ENCODE measurements at regions not wholly inside any gene's neighbourhood (a gene's known extent, or its start where the extent isn't known, plus 50 kb on each side); places are given as distances from the start of the nearest gene placed in this dataset.
A peak's percentile ranks its signal among the peaks of the same experiment; 100 is the strongest.

DNA sequence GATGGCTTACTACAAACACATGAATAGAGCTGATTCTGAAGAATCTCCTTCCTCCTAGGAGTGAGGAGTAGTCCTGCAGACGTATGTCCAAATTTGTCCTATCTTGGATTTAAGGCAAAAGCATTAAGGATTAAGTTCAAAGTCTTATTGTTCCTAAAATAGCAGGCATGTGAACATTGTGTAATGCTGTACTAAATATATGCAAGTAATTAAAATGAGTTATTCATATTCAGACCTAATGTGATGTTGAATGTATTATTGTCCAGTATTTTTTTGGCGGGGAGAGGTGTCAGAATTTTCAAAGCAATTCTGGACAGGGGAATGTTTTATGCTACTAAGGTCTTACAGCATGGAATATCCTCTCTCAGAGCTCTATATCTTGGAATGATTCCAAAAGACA lies 60.7 kb upstream of the STK38L start:
- ChIA-PET CTCF (no interaction called here), POLR2A (no interaction called here)
- ATAC-seq, result no peak
- Mint-ChIP-seq H3K27me3 (ENCODE audit: low read depth) (no peaks in the 10 kb centered on the region), H3K4me1 (ENCODE audit: low read depth) (peaks cover 38% of the 10 kb centered on the region), H3K4me3 (no peak overlapping the region), H3K36me3 (ENCODE audit: low read depth) (no peaks in the 10 kb centered on the region), H3K9me3 (ENCODE audit: insufficient read depth) (no peaks in the 10 kb centered on the region), H3K27ac (no peak overlapping the region)
- DNase-seq, result no peak

DNA sequence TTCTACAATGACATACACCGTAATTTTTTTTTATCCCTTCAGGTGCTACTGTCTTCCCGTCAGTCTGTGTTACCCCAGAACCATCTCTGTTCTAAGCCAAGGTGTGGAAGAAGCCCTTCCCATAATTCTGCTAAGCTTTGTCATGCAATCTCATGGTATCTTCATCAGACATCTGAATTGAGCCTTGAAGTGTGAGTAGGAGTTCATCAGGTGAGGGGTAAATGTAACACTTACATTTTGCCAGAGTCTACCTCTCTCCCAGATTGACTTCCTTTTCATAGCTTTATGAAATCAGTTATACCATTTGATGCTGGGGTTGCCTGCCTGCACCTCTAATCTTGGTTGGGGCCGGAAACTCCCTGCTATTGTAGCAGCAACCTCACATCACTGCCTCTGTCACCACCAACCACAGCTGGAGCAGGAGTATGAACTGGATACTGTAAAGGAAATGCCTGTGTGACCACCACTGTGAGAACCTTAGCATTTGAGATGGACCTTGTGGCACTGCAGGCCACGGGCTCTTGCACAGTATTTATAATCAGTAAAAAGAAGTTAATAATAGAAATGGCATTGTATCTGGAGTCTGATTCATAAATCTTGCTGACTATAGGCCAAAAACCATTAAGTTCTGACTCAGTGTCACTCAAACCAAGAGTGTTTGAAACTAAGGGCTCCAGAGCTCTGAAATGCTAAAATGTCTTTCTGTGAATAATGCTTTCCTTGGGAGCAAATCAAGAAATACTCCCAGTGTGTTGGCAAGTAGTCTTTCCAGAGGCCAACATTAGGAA lies 58.7 kb upstream of the STK38L start:
- CTCF ChIA-PET, result interaction anchor here (0.7 to 1.1 kb wide), 2 partner anchors 71 to 121 kb away, joined by 3 read pairs; no protein-coding TSS in a partner anchor
- Mint-ChIP-seq H3K27me3 (ENCODE audit: low read depth) (no peaks in the 10 kb centered on the region), H3K27ac (peak overlapping the region; percentile 47), H3K4me1 (ENCODE audit: low read depth) (peaks cover 21% of the 10 kb centered on the region), H3K36me3 (ENCODE audit: low read depth) (no peaks in the 10 kb centered on the region), H3K9me3 (ENCODE audit: insufficient read depth) (no peaks in the 10 kb centered on the region), H3K4me3 (no peak overlapping the region)
- POLR2A ChIA-PET, result interaction anchor here (1.4 kb wide), 1 partner anchor 59 kb away, joined by 4 read pairs; the partner anchor contains the start of gene STK38L
- ATAC-seq, result peak; percentile 90
- peak; percentile 74 for DNase-seq

DNA sequence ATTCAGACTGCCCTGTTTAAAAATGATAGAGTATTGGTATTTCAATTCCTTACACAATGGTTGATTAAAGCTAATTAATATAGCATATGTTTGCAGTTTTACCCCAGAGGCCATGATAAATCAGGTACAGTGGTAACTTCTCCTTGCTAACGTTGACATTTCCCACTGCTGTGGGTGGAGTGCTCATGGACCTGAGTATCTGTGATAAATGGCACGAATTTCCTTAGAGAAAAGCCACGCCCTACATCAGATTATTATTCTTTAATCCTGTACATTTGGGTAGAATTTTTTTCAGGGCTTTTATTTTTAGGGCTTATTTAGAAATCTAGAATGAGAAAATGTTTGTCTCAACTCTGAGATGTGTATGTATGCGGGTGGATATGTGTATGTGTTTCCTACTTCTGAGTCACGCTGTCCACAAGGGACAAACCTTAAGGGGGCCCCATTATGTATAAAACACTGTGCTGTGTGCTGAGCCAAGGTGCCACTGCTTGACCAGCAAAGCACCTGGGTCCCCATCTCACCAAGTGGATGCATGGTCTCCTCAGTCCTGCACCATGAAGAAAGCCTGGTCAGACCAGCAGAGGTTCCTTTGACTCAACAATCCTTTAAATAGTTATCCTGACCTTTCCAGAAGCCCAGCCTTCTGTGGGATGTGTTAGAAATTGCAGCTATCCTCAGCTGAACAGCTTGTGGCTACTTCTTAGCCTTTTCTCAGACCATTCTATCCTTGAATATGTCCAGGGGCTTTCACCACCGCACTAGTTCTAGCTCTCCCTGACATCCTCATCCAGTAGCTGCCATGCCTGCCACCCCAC lies 57.9 kb upstream of the STK38L start:
- Mint-ChIP-seq H3K27me3 (ENCODE audit: low read depth) (peaks cover 2% of the 10 kb centered on the region), H3K9me3 (ENCODE audit: insufficient read depth) (no peaks in the 10 kb centered on the region), H3K36me3 (ENCODE audit: low read depth) (no peaks in the 10 kb centered on the region), H3K4me1 (ENCODE audit: low read depth) (peaks cover 20% of the 10 kb centered on the region), H3K27ac (no peak overlapping the region), H3K4me3 (no peak overlapping the region)
- no peak for ATAC-seq
- ChIA-PET POLR2A (interaction anchor here (1.4 kb wide), 1 partner anchor 58 kb away, joined by 4 read pairs; the partner anchor contains the start of gene STK38L), CTCF (interaction anchor here (0.7 to 1.1 kb wide), 4 partner anchors 43 to 120 kb away, joined by 3 read pairs; no protein-coding TSS in a partner anchor)
- no peak for DNase-seq

DNA sequence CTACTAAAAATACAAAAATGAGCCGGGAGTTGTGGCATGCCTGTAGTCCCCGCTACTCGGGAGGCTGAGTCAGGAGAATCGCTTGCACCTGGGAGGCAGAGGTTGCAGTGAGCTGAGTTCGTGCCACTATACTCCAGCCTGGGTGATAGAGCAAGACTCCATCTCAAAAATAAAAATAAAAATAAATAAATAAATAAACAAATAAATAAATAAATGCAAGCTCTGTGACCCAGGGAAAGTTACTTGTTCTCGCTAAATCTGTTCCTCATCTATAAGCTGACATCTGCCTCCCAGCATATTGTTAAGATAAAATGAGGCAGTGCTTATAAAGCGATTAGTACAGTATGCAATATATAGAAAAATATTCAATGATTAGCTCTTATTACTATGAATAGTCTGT lies 56.4 kb upstream of the STK38L start:
- H3K27ac Mint-ChIP-seq, result no peak overlapping the region
- H3K4me1 Mint-ChIP-seq (ENCODE audit: low read depth), result peaks cover 20% of the 10 kb centered on the region
- peaks cover 2% of the 10 kb centered on the region for H3K27me3 Mint-ChIP-seq (ENCODE audit: low read depth)
- DNase-seq (no peak), ATAC-seq (no peak)
- H3K4me3 Mint-ChIP-seq, result no peak overlapping the region
- no peaks in the 10 kb centered on the region for H3K9me3 Mint-ChIP-seq (ENCODE audit: insufficient read depth)
- ChIA-PET CTCF (interaction anchor here (0.8 kb wide), 1 partner anchor 12 kb away, joined by 3 read pairs; no protein-coding TSS in a partner anchor), POLR2A (no interaction called here)
- no peaks in the 10 kb centered on the region for H3K36me3 Mint-ChIP-seq (ENCODE audit: low read depth)

DNA sequence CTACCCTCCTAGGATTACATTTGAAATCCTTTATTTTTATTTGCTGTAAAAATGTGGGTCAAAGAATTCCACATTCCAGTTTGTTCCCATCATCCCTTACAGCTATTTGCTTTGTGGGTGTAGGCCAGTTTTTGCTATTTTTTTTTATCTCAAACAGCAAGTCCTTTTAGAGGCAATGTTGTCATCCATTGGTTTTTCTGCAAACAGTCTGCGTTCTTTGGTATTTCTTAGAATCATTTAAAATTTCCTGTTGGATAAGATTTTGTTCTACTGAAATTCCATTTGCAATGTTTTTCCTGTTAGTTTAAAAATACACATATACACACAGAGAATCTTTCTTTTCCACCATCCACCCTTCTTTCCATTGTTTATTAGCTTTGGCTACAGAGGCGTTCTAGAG lies 53.3 kb upstream of the STK38L start:
- ATAC-seq (no peak), DNase-seq (no peak)
- Mint-ChIP-seq H3K4me3 (no peak overlapping the region), H3K27ac (no peak overlapping the region), H3K36me3 (ENCODE audit: low read depth) (no peaks in the 10 kb centered on the region), H3K9me3 (ENCODE audit: insufficient read depth) (no peaks in the 10 kb centered on the region), H3K4me1 (ENCODE audit: low read depth) (peaks cover 8% of the 10 kb centered on the region), H3K27me3 (ENCODE audit: low read depth) (peaks cover 2% of the 10 kb centered on the region)
- POLR2A ChIA-PET, result no interaction called here
- CTCF ChIA-PET, result interaction anchor here (2.1 kb wide), 1 partner anchor 10 kb away, joined by 10 read pairs; no protein-coding TSS in a partner anchor

DNA sequence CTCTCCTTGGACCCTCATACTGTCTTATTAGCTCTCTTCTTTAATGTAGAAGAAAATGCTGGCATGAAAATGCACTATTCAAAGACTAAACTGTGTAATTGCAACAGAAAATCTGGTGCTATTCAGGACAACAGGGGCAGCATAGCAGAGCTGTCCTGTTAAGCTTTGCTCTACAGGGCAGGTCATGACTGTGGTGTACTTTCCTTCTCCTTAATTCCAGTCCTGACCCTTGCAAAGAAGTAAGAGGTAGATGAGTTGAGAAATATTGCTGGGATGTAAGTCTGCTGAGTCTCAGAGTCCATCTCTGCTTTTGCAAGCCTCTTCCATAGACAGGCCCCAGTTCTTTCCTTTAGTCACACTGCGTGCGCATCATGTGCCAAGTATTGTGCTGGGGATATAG lies 52.6 kb upstream of the STK38L start:
- Mint-ChIP-seq H3K36me3 (ENCODE audit: low read depth) (no peaks in the 10 kb centered on the region), H3K4me1 (ENCODE audit: low read depth) (peaks cover under 1% of the 10 kb centered on the region), H3K27me3 (ENCODE audit: low read depth) (peaks cover 2% of the 10 kb centered on the region), H3K4me3 (no peak overlapping the region), H3K27ac (no peak overlapping the region), H3K9me3 (ENCODE audit: insufficient read depth) (no peaks in the 10 kb centered on the region)
- POLR2A ChIA-PET, result no interaction called here
- ATAC-seq (no peak), DNase-seq (no peak)
- CTCF ChIA-PET, result interaction anchor here (2.1 kb wide), 1 partner anchor 11 kb away, joined by 10 read pairs; no protein-coding TSS in a partner anchor

DNA sequence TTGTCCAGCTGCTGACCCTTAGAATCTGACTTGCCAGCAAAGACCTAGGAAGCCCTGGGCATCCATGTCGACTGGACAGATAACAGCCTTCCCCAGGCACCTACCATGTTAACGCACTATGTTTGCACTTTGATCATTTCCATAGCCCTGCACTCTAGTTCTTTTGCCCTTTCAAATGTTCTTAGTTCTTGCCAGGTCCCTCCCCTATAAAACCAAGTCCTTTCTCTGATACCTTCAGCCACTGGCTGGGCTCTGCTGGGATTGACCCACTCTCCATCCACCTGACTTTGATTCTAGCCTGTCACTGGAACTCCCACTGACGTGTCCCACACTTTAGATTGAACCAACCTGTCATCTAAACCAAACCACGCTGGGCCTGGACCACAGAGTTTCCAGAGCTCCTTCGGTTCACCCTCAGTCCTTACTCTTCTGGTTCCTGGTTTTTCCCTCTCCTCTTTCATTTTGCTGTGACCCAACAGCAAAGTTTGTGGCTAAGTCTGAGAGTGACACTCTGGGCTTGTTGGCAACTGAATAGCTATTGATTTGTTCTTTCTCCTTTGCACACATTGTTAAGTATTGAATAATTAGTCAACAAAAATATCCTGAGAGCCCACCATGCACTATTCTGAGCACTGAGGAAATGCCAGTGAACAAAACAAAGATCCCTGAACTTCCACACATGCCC lies 51.8 kb upstream of the STK38L start:
- ATAC-seq (no peak), DNase-seq (no peak)
- H3K4me3 Mint-ChIP-seq, result no peak overlapping the region
- no peaks in the 10 kb centered on the region for H3K36me3 Mint-ChIP-seq (ENCODE audit: low read depth)
- POLR2A ChIA-PET, result no interaction called here
- CTCF ChIA-PET, result interaction anchor here (1.0 to 1.6 kb wide), 3 partner anchors 12 to 111 kb away, joined by 3 to 4 read pairs (median 3); no protein-coding TSS in a partner anchor
- H3K27me3 Mint-ChIP-seq (ENCODE audit: low read depth), result peaks cover 2% of the 10 kb centered on the region
- H3K4me1 Mint-ChIP-seq (ENCODE audit: low read depth), result no peaks in the 10 kb centered on the region
- H3K9me3 Mint-ChIP-seq (ENCODE audit: insufficient read depth), result no peaks in the 10 kb centered on the region
- no peak overlapping the region for H3K27ac Mint-ChIP-seq

DNA sequence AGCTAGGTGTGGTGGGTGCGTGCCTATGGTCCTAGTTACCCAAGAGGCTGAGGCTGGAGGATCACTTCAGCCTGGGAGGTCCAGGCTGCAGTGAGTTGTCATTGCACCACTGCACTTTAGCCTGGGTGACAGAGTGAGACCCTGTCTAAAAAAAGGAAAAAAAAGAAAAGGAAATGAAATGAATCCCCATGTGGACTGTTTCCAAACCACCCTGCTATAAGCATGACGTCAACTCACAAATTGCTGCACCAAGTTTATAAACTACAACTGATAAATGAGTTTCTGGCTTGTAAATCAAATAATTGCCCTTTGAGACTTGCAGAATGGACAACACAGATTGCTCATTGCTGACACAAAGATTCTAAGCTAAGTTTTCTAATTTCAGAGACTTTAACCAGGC lies 51.0 kb upstream of the STK38L start:
- no peak overlapping the region for H3K27ac Mint-ChIP-seq
- peaks cover 2% of the 10 kb centered on the region for H3K27me3 Mint-ChIP-seq (ENCODE audit: low read depth)
- H3K4me3 Mint-ChIP-seq, result no peak overlapping the region
- H3K36me3 Mint-ChIP-seq (ENCODE audit: low read depth), result no peaks in the 10 kb centered on the region
- no peaks in the 10 kb centered on the region for H3K4me1 Mint-ChIP-seq (ENCODE audit: low read depth)
- H3K9me3 Mint-ChIP-seq (ENCODE audit: insufficient read depth), result no peaks in the 10 kb centered on the region
- ChIA-PET CTCF (interaction anchor here (1.0 to 1.6 kb wide), 3 partner anchors 13 to 111 kb away, joined by 3 to 4 read pairs (median 3); no protein-coding TSS in a partner anchor), POLR2A (interaction anchor here (0.6 kb wide), 1 partner anchor 141 kb away, joined by 3 read pairs; no protein-coding TSS in a partner anchor)
- no peak for ATAC-seq
- DNase-seq, result no peak

DNA sequence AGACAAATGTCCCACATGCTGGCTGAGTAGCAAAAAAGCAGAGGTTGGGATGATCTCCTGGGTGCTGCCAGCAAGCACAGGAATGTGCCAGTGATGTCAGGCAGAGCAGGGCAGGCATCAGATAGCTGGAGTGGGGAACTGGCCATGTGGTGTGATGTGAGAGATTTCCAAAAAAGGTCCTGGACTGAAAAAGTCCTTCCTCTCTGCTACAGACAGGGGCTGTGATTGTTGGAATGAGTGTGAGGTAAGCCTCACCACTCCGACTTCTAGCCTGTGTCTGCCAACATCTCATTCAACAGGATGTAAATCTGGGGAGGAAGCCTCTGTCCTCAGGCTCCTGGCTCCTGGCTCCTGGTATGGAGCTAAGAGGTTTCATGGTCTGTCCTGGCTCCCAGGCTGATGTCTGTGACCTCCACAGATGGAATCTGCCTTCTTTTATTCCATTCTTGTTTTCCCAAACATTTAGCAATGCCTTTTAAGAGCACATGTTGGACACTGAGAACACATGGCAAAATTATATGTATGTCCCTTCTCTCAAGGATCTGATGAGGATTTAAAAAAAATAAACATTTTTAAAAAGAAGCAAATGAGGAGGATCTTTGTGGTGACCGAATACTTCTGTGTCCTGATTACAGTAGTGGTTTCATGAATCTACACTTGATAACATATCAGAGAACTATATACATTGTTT lies 50.1 kb upstream of the STK38L start:
- Mint-ChIP-seq H3K4me1 (ENCODE audit: low read depth) (no peaks in the 10 kb centered on the region), H3K36me3 (ENCODE audit: low read depth) (no peaks in the 10 kb centered on the region), H3K4me3 (no peak overlapping the region), H3K9me3 (ENCODE audit: insufficient read depth) (no peaks in the 10 kb centered on the region), H3K27me3 (ENCODE audit: low read depth) (peaks cover 2% of the 10 kb centered on the region), H3K27ac (no peak overlapping the region)
- ATAC-seq (no peak), DNase-seq (no peak)
- ChIA-PET POLR2A (interaction anchor here (0.6 kb wide), 1 partner anchor 140 kb away, joined by 3 read pairs; no protein-coding TSS in a partner anchor), CTCF (interaction anchor here (1.6 kb wide), 1 partner anchor 43 kb away, joined by 3 read pairs; no protein-coding TSS in a partner anchor)
